Kidney capillary endothelial cell (primary cell): ENCODE measurements at regions not wholly inside any gene's neighbourhood (a gene's known extent, or its start where the extent isn't known, plus 50 kb on each side); places are given as distances from the start of the nearest gene placed in this dataset.
"Not testable (repeated sequence)": the region's sequence is repeated elsewhere in the genome, so short reads cannot be mapped to it uniquely, and the experiment has no call there.

Experiments
- DNase-seq: peaks from one replicate; pipeline ENCODE4 v3.0.0-alpha.2; 2018; ENCODE audit warnings: low spot score

GRCh38 chr1:29798699-29799566 lies 562.6 kb downstream of the PTPRU start:
- no peak for DNase-seq

- DNase-seq: not testable (repeated sequence)
These were observed 560.8 kb downstream of the PTPRU start for GRCh38 chr1:29797125-29797524.

DNA sequence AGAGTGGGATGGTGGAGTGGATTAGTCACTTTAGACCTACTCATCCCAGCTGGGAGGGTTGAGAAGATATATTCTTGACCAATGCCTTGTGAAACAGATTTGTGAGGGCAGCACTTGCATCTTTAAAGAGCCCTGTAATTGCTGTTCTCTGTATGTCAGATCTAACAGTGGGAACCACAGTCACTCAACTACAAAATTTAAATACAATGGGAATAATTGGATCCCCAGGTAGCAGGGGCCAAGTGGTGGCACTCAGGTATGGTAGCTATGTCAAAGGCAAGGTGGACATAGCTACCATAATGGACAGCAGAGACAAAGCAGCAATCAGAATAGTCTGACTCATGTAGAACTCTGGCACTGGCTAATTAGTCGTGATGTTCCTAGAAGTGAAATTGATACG lies 559.6 kb downstream of the PTPRU start:
- DNase-seq: not testable (repeated sequence)

DNA sequence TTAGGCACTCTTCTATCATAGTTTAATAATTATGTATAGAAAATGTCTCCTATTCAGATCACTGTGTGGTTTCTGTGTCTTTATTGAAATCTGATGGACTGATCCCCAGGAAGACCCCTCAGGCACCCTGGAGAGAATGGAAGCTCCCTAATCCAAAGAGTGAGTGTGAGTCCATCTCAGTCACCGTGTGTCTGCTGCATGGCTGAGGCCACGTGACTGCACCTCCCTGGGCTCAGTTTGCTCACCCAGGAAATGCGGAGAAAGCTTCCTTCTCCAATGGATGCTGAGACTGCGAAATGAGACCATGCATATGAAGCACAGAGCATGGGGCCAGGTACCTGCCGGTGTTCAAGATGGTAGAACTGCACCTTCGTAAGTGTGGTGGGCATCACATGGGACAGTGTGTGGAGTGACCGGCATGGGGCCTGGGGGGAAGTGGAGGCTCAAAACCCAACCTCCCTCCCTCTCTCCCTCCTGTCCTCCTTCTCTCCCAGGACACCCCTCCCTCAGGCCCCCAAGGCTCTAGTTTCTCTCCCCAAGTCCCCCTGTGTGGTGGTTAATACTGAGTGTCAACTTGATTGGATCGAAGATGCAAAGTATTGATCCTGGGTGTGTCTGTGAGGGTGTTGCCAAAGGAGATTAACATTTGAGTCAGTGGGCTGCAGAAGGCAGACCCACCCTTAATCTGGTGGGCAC lies 557.5 kb downstream of the PTPRU start:
- no peak for DNase-seq

DNA sequence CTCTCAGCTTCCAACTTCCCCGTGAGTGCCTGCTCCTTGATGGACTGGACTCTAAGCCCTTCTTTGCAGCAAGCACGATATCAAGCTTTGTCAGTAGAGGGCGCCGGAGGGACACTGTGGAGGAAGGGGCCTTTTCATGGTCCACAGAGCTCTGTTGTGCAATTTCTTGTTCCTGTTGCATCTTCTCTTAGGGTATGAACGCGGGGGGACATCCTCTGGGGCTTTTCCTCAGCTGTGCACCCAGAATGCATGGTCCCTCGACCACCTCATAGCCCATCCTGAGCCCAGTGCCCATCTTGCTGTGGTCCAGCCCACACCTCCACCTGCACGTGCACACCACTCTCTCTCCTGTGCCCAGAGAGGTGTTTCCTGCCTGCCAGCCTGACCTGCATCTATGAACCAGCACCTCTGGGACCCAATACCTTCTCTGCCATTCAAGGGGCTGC lies 556.8 kb downstream of the PTPRU start:
- DNase-seq: peak; percentile 73

- no peak for DNase-seq
These were observed 553.6 kb downstream of the PTPRU start for GRCh38 chr1:29789910-29790247.

- no peak for DNase-seq
These were observed 553.0 kb downstream of the PTPRU start for GRCh38 chr1:29789221-29789909.

- DNase-seq: no peak
These were observed 550.7 kb downstream of the PTPRU start for GRCh38 chr1:29786791-29787732.

DNA sequence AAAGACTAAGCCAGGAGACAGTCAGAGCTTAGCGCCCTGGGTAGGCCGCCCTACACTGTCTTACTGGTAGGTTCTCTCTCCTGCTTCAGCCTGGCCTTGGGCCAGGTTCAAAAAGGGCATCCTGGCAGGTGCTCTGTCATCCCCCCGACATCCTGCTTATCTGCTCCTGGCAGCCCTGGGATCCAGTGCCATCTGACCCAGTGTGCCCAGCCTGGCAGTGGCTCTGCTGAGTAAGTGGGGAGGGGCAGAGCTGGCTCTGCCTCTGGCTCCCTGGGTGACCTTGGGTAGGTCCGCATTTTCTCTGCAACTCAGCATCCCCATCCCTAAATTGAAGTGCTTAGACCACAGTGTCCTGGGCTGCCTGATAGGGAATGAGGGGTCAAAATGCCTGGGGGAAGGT lies 549.9 kb downstream of the PTPRU start:
- DNase-seq: no peak

DNA sequence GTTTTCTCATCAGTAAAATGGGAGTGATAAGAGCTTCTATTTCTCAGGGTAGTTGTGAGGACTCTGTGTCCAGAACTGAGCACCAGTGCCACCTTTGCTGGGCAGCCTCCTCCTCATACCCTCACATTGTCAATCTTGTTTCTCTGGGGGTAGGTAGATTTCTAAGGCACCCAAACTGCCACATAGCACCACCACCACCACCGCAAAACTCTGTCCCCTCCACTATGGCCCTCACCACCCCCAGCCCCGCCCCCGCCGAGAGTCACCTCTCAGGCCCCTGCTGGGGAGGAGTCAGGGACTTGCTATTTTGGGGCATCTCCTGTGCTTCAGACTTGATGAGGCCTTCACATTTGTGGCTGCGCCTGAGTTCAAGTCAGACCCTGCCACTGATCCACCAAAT lies 549.2 kb downstream of the PTPRU start:
- DNase-seq: no peak

DNA sequence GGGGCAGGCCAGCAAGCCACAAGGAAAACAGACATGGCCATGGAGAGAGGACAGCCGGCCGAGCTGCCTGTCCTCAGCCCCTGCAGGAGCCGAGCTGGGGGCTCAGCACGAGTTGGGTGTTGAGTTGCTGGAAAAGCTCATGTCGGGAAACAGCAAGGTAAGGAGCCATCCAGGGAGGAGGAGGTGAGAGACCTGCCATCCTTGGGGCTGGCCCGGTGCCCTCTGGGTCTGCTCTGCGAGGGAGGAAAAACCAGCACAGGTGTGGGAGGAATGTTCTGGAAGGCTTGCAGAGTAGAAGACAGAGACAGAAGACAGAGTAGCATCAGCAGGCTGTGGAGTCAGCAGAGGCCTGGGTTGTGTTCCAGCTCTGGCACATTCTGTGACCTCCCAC lies 548.8 kb downstream of the PTPRU start:
- no peak for DNase-seq

- peak; percentile 5 for DNase-seq
These were observed 548.2 kb downstream of the PTPRU start for GRCh38 chr1:29784276-29785136.

GRCh38 chr1:29783508-29784275 lies 547.4 kb downstream of the PTPRU start:
- DNase-seq: no peak

GRCh38 chr1:29782846-29783507 lies 546.7 kb downstream of the PTPRU start:
- no peak for DNase-seq

DNA sequence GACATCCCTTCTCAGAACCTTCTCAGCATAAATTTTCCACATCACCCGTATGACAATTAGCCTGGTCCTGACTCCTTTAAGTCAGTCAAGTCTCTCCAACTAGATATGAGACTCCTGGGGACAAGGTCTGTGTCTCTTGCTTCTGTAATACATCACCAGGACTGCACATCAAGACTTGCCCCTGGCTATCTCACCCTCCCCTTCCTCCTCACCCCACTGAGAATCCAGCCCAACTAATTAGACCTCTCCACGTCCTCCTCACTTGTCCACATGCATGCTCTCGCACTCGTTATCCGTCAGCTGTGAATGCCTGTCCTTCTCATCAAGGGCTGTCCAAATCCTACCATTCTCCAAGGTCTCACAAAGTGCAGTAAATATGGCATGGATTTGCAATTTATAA lies 542.8 kb downstream of the PTPRU start:
- DNase-seq: no peak

GRCh38 chr1:29777522-29777921 lies 541.2 kb downstream of the PTPRU start:
- DNase-seq: no peak

DNA sequence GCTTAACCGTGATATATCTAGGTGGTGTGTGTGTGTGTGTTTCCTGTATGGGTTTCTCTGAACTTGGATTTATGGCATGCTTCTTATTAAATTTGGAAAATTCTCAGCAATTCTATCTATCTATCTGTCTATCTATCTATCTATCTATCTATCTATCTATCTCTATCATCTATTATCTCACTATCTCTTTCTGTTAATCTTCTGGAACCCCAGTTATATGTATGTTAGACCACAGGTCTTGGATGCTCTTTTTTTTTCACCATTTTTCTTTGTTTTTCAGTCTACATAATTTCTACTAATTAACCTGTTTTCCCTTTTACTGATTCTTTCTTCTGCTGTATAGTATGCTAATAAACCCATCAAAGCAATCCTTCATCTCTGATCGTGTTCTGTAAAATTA lies 538.0 kb downstream of the PTPRU start:
- no peak for DNase-seq

GRCh38 chr1:29772584-29773100 lies 536.3 kb downstream of the PTPRU start:
- no peak for DNase-seq

DNA sequence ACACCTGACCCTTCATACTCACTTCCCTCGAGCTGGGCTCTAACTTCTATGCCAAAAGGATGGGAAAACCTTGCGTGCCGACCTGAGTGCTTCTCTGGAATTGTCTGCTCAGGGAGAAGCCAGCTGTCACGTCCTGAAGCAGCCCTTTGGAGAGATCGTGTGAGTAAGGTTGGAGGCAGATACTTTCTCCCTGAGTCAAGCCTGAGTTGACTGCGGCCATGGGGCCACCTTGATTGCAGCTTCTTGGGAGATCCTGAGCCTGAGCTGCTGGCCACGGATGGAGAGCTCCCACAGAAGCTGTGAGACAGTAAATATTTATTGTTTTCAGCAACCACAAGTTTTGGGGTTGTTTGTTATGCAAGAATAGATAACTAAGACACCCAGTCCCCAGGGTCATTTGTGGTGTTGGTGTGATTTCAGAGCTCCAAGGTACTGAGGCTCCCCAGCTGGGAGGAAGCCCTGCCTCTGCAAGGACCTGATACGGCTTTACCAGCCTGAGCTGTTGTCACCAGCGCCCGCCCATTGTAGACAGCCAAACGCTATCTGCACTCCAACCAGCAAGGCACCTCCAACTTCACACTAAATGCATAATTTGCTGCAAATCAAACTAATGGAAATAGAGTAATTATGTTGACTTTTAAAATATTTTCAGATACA lies 531.6 kb downstream of the PTPRU start:
- DNase-seq: no peak
